SHP77 treated with DMSO at 0.1 percent for 48 hours (cell line): ENCODE measurements at regions not wholly inside any gene's neighbourhood (a gene's known extent, or its start where the extent isn't known, plus 50 kb on each side); places are given as distances from the start of the nearest gene placed in this dataset.

Experiments used
- DNase-seq: peaks from one replicate; lab custom pipeline; 2025; lab: John Stamatoyannopoulos, UW

DNA sequence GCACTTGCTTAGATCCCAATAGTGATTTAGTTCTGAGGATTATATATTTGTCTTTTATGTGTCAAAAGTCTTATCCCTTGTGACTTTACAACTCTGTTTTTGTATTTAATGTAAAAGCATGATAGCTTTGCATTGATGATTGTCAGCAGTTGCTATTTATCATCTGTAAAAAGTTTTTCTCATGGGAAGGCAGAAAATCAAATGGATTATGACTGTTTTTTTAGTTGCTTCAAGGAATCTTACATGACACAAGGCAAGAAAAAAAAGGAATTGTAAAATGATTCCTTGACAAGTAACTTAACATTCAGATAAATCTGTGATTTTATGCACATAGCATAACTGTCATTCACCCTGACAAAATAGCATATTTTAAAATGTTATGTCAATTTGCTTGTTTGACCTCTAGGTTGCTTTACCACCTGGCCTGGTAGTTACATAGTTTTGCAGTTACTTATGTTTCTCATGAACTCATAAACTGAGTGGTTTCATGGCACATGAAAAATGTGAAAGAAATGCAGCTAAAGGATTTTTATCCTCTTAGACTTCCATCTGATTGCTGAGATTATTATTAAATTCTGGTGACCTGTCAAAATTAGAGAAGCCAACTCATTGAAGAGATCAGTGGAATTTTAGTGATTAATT, 622.6 kb downstream of the ADGRL2 start:
- no peak for DNase-seq

- no peak for DNase-seq
These were observed 621.0 kb downstream of the ADGRL2 start for GRCh38 chr1:82421782-82422181.

- no peak for DNase-seq
These were observed 619.9 kb downstream of the ADGRL2 start for GRCh38 chr1:82420584-82420983.

- DNase-seq: no peak
These were observed 610.9 kb downstream of the ADGRL2 start for GRCh38 chr1:82411605-82412004.

- DNase-seq: no peak
These were observed 604.6 kb downstream of the ADGRL2 start for GRCh38 chr1:82405333-82405732.

DNA sequence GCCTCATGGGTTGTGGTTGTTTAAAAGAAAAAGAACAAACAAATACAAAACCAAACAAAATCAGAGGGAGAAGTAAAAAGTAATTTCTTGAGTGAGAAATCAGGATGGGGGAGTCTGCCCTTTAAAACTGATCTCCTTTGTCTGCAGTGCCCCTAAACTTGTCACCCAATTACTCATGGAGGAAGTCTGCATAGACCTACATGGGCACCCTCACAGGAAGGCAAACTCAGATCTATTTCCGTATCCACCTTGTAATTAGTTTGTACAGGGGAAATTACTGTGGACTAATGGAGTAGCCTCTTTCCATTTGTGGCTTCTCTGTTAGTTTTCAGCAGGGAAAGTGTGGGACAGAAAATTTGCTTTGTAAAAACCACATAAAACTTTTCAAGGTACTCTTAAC, 600.4 kb downstream of the ADGRL2 start:
- no peak for DNase-seq

DNA sequence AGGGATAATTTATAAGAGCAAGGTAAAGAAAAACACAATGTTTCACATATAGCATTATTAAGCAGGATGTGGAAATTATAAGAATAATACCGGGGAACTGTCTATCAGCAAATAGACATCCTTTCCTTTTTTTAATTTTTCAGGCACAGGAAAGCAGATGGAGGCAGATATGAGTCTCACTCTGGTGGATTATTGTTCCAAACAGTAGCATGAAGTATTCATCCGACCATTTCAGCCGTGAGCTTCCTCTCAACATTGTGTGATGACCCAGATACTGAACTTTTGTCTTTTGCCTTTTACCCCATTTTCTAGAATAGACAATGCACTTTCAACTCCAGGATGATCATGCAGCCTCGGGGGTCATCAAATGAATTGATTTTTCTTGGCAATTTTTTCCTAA, 599.8 kb downstream of the ADGRL2 start:
- no peak for DNase-seq

DNA sequence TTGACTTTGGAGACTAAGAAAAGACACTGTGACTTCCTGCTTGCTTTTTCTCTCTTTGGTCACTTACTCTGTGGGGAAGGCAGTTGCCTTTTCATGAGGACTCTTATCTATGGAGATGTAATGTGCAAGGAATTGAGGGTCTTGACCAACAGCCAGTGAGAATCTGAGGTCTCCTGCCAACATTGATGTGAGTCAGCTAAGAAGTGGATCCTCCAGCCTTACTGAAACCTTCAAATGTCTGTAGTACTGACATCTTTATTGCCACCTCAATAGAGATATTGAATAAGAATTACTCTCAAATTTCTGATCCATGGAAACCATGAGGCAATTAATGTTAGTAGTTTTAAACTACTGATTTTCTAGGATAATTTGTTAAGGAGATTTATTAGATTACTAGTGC, 598.4 kb downstream of the ADGRL2 start:
- DNase-seq: no peak

DNA sequence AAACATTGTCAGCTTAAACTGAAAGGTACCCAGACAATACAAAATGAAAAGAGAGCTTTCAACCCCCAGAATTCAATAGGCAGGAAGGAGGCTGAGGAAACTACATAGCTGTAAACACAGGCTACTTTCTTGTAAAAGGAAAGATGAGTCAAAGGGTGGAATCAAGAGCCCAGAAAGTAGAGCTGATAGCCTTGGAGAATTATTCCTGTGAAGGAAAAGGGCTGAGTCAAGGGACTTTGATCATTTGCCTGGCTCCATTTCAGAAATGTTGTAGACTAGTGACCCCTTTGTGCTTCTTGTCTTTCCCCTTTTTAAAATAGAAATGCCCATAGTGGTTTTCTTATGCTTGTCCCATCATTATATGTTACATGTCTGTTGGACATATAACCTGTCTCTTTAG, 597.6 kb downstream of the ADGRL2 start:
- DNase-seq: no peak

DNA sequence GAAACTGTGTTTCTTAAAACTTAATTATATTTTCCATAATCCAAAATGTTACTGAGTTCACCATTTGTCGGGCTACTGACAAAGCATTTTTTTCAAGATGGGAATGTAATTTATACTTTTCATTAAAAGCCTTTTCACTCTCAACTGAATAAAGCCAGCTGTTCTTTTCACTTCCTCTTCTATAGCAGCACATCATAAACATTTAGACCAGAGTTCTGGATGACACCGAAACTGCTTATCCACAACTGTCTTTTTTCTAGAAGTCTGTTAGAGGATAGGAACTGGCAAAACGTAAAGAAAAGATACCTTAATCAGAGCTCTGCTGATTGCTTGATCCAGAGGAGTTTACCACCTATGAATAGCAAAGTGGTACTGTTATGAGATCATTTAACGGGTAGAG, 594.7 kb downstream of the ADGRL2 start:
- DNase-seq: no peak

DNA sequence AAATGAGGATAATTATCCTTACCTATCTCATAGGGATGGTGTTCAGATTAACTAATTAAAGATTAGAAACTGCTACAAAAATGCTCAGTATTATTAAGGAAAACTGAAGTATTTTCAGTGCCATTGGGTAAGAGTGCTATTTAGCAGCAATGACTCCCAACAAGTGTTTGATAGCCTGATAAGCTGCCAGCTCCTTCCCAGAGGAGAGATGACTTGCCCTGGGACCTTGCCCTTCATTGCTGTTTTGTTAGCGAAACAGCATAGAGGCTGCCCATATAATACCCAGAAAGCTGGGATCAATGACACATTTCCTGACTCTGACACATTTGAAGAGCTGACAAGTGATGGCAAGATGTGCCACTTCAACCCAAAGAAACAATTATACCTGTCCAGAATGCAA, 592.2 kb downstream of the ADGRL2 start:
- no peak for DNase-seq

DNA sequence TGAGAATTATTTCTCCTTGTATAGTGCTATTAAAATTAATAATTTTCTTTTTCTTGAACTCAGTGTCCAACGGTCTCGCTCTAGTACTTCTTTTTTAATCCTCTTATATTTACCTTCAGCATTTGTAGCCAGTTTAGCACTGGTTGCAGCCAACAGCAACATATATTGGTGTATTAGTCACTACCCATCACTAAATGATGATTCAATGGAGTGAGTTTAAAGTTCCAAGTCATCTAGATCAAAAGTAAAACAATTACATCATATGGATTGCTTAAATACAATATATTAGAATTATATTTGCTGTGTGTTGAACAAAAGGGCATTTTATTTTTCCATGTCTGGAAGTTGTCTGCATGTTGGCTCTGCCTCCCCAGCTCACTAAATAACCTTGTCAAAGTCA, 591.8 kb downstream of the ADGRL2 start:
- no peak for DNase-seq

- no peak for DNase-seq
These were observed 591.0 kb downstream of the ADGRL2 start for GRCh38 chr1:82391712-82392111.

- no peak for DNase-seq
These were observed 589.9 kb downstream of the ADGRL2 start for GRCh38 chr1:82390627-82391026.

GRCh38 chr1:82388679-82389078, 587.9 kb downstream of the ADGRL2 start:
- no peak for DNase-seq

DNA sequence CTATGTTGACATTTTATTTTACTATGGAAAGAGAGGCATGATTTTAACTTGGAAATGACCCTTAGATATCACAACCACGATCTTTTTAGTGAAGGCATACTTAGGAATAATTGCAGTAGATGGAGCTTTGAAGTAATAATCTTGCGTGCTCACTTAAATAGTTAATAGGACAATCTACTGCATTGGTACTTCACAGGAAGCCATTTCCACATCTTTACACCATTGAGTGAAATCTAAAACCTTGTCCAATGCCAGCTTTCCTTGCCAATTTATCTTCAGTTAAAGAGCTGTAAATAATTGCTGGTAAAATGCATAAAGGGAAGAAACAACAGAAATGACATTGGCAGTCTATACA, 586.3 kb downstream of the ADGRL2 start:
- no peak for DNase-seq

DNA sequence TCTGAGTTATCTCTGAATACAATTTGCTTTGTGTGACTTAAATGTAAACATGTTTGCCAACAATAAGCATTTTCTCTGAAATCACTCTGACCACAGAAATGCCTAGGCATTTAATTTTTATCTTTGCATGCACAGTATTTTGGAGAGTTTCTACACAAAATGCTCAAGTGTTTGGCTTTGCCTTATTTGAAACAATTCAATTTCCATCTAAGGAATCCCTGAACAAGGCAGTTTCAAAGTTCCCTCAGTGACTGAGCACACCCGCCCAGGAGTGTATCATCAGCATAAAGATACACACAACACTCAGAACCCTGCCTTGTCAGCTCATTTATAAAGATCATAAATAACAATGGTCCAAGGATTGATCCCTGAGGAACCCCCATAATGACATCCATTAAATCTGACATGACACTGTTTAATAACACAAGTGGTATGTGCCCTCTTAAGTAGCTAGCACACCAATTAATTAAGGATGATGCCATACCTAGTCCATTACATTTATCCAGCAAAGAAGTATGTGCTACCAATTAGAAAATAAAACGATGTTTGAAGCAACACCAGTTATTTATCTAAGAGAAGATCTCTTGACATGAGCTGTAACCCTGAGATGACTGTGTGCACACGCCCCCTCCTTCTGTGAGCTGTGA, 585.8 kb downstream of the ADGRL2 start:
- no peak for DNase-seq

DNA sequence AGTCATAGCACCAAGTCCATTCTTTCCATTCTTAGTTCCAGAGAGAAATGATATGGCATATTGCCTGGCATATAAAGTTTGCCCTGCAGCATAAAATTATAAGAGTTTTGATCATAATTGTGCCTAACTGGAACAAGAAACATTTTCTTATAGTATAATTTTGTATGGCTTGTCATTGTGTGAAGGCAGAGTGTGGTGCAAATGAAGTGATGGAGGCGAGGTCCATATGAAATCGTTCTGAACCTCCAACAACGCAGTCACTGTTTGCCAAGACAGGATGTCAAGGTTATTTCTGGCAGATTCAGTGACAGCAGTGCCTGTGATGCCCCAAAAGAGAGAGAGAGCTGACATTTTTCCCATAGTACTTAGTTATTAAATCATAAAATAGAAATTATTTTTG, 584.0 kb downstream of the ADGRL2 start:
- no peak for DNase-seq

DNA sequence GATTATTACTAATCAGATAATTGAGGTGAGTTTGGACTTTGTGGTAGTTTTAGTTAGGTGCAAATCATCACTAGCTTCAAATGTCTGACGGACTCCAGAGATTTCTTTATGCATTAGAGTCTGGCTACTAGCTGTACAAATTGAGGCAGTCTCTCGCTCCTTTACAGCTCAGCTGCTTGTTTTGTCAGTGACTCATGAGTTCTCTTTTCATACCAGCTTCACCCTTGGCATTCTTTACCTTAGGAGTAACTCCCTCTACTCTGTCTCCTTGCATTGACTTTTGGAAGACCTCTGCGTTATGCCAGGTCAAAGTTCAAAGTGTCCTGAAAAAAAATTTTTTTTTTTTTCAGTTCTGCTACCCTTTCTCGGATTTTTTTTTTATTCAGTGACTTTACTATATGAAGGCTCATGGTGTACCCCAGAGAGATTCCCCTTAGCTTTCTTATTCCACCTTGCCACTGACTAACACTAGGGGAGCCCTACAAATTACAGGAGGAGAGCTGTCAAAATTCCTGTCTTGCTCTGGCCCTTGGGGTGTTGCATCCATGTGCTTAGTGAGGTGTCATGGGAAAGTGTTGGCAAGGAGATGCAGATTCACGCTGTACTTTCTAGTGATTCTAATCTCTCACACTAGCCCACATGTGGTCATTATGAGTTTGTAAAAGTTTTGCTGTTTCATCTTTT, 576.6 kb downstream of the ADGRL2 start:
- DNase-seq: no peak

GRCh38 chr1:82373710-82374109, 573.0 kb downstream of the ADGRL2 start:
- DNase-seq: no peak

GRCh38 chr1:82371844-82372498, 571.2 kb downstream of the ADGRL2 start:
- no peak for DNase-seq

- no peak for DNase-seq
These were observed 566.7 kb downstream of the ADGRL2 start for GRCh38 chr1:82367456-82367855.

DNA sequence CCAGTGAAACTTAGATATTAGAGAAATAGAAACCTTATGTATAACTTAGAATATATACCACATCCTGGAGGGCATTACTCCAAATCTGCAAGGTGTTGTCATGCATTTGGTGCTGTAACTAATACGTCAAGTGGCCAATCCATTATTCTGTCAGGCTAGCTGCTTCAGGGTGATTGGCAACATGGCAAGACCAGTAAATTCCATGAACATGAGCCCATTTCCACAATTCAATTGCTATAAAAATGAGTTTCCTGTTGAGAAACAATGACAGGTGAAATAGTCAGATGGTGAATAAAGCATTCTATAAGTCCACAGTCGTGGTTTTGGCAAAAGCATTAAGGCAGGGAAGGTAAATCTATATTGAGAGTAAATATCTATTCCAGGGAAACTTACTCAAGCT, 566.0 kb downstream of the ADGRL2 start:
- DNase-seq: no peak
